ENCODE measurements at regions not wholly inside any gene's neighbourhood (a gene's known extent, or its start where the extent isn't known, plus 50 kb on each side); places are given as distances from the start of the nearest gene placed in this dataset.

DNA sequence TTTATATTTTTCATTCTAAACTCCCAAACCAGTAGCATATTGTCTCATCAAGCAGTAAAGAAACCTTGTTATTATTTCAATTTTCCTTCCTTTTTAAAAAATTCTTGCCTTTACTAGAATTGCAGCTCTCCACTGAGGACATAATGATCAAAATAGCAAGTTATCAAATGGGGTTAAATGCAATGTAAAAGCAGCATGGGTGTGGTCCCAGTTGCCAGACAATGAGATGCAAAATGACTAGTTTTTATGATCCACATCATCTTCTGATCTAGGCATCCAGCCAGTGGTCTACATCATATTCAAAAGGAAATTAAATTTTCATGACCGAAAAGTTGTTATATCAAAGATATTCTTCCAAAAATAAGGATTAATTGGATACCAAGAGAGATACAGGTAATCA is 427.9 kb upstream of the SMIM31 start:
- Histone ChIP-seq H3K4me3 (ENCODE audit: extremely low read depth in 1 of 4, insufficient read depth in 2 of 4, low read depth in 3 of 4, low read length in 4 of 4) (no peak overlapping the region), H4K20me1 (replicated peaks in 1 of 2; ENCODE audit: control insufficient read depth in 1 of 2, insufficient read depth in 2 of 2, low read length in 2 of 2) (no peaks in the 10 kb centered on the region), H2BK12ac (ENCODE audit: low read depth, low read length) (no peak overlapping the region), H4K8ac (ENCODE audit: extremely low read depth, insufficient read depth, low read length) (no peak overlapping the region), H3K9me3 (ENCODE audit: insufficient read depth in 2 of 2, low read depth in 1 of 2, low read length in 1 of 2) (no peaks in the 10 kb centered on the region), H2BK15ac (ENCODE audit: low read length) (no peak overlapping the region), H3K23me2 (ENCODE audit: low read depth, low read length) (no peaks in the 10 kb centered on the region), H3K79me1 (ENCODE audit: low read depth, low read length) (no peaks in the 10 kb centered on the region), H2BK120ac (replicated peaks; ENCODE audit: low read depth, low read length) (no peak overlapping the region), H3K9ac (replicated peaks in 1 of 4; ENCODE audit: extremely low read depth in 1 of 4, low read depth in 3 of 4, low read length in 3 of 4) (no peak overlapping the region), H3K4ac (replicated peaks; ENCODE audit: insufficient read length, low read depth, low read length) (no peak overlapping the region), H2BK5ac (ENCODE audit: low read depth, low read length) (no peak overlapping the region), H3K4me2 (ENCODE audit: insufficient read depth in 1 of 2, low read depth in 2 of 2, low read length in 2 of 2) (no peak overlapping the region), H3K27ac (ENCODE audit: low read depth, low read length) (no peak overlapping the region), H3K79me2 (ENCODE audit: control insufficient read depth in 1 of 2, insufficient read depth in 2 of 2, low read length in 2 of 2) (no peaks in the 10 kb centered on the region), H3K4me1 (replicated peaks in 1 of 4; ENCODE audit: control insufficient read depth in 3 of 4, insufficient read depth in 4 of 4, low read length in 3 of 4) (peaks cover 0 to 8% (median under 1%) of the 10 kb centered on the region in 4 experiments; a peak in 2 of 7 replicates), H3K27me3 (replicated peaks in 1 of 4; ENCODE audit: control insufficient read depth in 3 of 4, extremely low read depth in 1 of 4, insufficient read depth in 3 of 4, low read length in 3 of 4) (no peaks in the 10 kb centered on the region), H4K5ac (ENCODE audit: insufficient read length, low read depth, low read length) (no peak overlapping the region), H3K18ac (ENCODE audit: extremely low read depth, low read length) (no peak overlapping the region), H2AK5ac (ENCODE audit: low read depth, low read length) (no peak overlapping the region), H3K23ac (ENCODE audit: insufficient read length) (no peak overlapping the region), H2AFZ (ENCODE audit: low read length) (no peak overlapping the region), H4K91ac (replicated peaks; ENCODE audit: insufficient read length, low read length) (no peak overlapping the region), H3K36me3 (ENCODE audit: control insufficient read depth in 2 of 4, insufficient read depth in 4 of 4, low read length in 3 of 4) (no peaks in the 10 kb centered on the region), H3K56ac (replicated peaks; ENCODE audit: insufficient read length, low read depth, low read length) (no peak overlapping the region), H2BK20ac (ENCODE audit: low read length) (no peak overlapping the region), H3K14ac (ENCODE audit: insufficient read length) (no peak overlapping the region)
- WGBS, 2 experiments (ENCODE audit: extremely low coverage in 1 of 2, insufficient coverage in 1 of 2, insufficient read length in 1 of 2, insufficient replicate concordance in 2 of 2, low coverage in 1 of 2, low lambda C conversion rate in 2 of 2, missing lambda C conversion rate in 1 of 2), result 91% methylated on average over 1 of the region's 1 CpG; no CpG with 5 or more reads in 1 of the 2 experiments
- TF ChIP-seq EZH2 (IDR thresholded peaks at IDR 0.05; ENCODE audit: low read depth, low read length, severe bottlenecking), result no peak
- CTCF ChIA-PET (ENCODE audit: partially characterized antibody), result interaction anchor here (1.8 kb wide), 1 partner anchor 10 kb away, joined by 4 read pairs; no protein-coding TSS in a partner anchor
- POLR2A ChIA-PET (ENCODE audit: partially characterized antibody), result no interaction called here
- DNase-seq (ENCODE audit: low read depth in 1 of 2, low spot score in 2 of 2), result no peak
- FAIRE-seq, result no peak

Measured in H1 (cell line).